ENCODE measurements at regions not wholly inside any gene's neighbourhood (a gene's known extent, or its start where the extent isn't known, plus 50 kb on each side); places are given as distances from the start of the nearest gene placed in this dataset.
"Not testable (repeated sequence)": the region's sequence is repeated elsewhere in the genome, so short reads cannot be mapped to it uniquely, and the experiment has no call there.

DNA sequence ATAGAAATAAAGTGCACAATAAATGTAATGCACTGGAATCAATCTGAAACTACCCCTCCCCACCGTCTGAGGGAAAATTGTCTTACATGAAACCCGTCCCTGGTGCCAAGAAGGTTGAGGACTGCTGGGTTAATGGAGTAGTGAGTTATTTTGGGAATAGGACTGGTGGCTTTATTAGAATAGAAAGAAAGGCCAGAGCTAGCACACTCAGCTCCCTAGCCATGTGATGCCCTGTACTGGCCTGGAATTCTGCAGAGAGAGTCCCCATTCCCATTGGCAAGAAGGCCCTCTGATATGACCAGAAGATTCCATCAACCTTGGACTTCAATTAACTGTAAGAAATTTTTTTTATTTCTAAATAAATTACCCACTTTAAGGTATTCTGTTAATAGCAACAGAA is 393.5 kb upstream of the PCDH9 start:
- no peak for DNase-seq

DNA sequence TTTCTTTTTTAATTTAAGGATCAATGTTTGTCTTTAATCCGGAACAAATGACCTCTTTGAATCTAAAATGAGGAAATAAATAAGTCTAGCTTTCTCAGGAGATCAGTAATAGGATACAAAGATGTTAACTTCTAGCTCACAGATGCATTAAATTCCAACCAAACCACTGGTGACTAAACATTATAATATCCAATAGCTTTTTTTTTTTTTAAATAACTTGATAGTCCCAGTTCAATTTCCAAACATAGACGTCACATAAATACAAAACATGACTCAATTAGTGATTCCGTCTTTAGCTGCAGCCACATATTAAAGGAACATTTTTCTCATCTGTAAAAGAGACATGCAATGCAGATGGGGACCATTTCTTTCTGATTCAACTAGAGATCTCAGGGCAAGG is 390.5 kb upstream of the PCDH9 start:
- no peak for DNase-seq

DNA sequence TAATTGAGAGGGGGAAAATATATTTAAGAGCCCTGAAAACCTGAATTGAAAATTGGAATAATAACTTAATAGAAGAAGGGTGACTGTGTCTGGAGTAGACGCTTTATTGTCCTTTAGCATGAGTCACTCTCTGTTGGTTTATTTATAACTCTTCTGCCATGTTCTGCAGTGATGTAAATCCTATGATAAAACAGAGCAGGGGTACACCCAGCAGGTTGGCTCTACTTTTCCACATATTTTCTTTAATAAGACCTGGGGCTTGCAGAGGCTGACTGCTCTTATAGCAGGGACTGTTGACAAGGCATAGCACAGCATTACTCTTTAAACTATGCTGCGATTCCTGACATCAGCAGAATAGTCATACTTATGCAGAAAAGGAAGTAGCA is 389.9 kb upstream of the PCDH9 start:
- no peak for DNase-seq

DNA sequence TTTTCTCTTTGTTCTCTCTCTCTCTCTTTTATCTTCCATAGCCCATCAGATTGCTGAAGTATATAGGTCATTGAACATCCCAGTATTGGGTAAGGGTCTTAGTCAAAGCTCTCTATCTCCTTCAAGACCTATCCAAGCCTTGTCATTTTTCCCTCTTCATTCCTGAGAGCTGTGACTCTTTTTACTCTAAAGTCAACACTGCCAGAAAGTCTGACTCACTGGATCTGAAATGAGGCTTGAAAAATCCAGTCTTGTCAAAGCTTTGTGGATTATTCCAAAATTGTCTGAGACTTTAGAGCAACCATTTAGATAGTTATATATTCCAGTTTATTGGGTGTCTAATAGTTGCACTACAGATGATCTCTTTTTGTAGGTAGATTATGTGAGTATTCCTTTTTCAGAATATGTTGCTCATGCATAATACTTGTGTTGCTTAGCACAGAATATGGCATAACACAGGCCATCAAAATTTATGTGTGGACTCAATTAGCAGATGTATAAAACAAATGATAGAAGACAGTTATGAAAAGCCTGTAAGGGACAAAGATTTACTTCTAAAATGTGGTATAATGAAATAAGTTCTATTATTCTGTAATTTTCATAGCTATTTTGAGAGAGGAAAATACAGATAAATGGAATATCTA is 389.3 kb upstream of the PCDH9 start:
- no peak for DNase-seq

DNA sequence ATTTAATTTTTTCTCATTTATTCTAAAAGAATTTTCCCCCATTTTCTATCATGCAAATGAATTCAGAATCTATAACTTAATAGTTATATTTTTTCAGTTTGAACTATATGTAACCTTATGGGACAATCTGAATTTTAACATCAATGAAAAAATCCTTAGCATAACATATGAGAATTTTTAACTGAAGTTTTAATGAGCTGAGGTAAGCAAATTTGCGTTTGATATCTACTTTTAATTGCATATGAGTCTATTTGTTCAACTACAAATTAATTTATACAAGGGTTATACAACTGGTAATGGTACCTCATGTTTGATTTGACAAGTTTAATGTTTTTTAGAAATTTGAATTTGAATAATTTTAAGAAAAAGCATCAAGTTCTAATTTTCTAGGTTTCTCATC is 384.4 kb upstream of the PCDH9 start:
- DNase-seq = no peak

DNA sequence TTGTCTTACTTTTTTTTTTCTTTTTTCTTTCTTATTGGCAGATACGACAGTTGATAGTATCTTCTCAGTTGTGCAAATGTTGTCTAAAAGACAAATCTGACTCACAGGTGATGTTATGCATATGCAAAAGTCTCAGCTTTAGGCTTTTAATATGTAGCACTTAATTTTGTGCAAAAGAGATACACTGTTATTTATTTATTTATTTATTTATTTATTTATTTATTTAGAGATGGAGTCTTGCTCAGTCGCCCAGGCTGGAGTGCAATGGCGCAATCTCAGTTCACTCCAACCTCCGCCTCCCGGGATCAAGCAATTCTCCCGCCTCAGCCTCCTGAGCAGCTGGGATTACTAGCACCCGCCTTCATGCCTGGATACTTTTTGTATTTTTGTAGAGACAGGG is 383.9 kb upstream of the PCDH9 start:
- no peak for DNase-seq

DNA sequence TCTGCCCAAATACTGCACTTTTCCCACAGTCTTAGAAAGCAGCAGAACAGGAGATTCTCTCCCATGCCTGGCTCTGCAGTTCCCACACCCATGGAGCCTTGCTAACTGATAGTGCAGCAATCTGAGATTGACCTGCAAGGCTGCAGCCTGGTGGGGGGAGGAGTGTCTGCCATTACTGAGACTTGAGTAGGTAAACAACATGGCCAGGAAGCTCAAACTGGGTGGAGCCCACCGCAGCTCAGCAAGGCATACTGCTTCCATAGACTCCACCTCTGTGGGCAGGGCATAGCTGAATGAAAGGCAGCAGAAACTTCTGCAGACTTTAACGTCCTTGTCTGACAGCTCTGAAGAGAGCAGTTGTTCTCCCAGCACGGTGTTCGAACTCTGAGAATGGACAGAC is 358.5 kb upstream of the PCDH9 start:
- DNase-seq = no peak

DNA sequence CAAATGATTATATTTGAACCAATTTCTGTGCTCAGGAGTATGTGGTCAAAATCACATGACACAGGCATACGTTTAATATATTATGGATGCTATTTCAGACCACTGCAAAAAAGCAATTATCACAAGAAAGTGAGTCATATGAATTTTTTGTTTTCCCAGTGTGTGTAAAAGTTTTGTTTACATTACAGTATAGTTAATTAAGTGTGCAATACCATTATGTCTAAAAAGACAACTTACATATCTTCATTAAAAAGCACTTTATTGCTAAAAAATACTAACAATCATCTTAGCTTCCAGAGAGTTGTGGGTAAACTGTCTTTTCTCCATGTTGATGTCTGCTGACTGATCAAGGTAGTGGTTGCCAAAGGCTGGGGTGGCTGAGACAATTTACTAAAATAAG is 347.2 kb upstream of the PCDH9 start:
- DNase-seq = no peak

DNA sequence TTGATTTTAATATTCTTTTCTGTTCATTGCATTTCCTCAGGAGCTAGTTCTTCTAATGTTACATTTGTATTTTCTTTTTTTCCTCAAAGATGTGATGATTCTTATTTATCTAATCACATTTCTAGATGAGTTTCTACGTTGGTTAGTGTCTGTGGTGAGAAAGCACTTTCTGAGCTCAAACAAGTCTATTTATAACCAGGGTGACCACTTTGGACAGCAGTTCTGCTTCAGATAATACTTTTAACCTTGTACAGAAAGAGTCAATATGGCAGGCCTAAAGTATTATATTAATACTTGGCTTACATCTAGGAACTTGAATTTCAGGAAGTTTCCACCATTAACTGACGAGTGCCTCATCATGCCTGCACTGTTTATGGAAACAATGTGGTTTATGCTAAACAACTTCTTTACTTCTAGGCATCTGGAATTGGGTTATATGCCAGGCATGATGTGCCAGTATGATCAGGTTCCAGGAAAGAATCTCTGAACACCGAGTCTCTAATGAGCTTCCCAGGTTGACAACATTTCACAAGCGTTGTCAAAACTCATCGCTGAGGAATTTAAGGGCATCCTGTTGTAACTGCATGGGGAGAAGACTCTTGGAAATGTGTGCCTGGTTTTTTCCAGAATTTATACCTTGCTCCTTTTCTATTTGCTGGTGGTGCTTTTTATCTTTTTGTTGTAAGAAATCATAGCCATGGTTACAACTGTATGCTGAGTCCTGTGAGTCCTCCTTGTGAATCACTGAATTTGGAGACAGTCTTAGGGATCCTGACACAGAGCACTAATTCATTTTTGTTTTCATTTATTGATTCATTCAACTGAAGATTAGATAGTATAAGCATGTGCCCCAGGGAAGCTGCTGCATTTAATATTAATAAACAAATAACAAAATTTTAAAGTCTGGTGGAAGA is 344.4 kb upstream of the PCDH9 start:
- DNase-seq = no peak

DNA sequence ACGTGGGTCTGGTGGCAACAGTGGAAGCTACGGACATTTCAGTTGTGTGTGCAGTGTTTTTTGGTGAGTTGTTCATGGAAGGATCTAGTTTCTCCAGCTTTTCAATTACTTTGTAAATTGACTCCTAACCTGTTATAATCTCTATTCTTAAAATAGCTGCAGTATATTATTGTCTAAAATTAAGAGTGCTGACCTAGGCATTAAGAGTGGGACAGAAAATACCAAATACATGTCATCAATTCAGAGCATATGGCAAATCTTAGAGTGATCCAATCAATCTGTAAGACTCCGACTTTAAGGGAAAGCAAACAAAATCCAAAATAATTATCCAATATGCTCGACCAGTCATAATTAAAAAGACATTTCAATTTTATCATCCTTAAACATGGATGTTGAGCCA is 338.1 kb upstream of the PCDH9 start:
- DNase-seq = no peak

DNA sequence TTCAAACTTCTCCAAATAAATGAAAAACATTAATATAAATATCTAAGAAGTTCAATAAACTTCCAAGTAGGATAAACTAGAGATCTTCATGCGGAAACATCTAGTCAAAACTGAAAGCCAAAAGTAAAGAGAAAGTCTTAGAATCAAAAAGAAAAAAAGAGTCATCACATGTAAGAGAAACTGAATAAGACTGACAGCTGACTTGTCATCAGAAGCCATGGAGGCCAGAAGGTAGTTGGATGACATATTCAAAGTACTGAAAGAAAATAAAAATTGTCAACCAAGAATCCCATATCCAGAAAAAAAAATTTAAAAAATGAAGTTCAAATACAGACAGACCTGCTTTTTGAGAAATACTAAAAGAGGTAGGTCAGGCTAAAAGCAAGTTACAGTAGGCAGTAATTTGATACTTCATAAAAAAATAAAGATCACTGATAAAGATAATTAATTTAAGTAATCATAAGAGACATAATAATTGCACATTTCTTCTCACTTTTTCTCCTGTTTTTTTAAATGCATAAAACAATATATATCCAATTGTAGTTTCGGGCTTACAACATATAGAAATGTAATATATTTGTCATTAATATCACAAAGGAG is 327.6 kb upstream of the PCDH9 start:
- DNase-seq = peak; percentile 31 to 48

DNA sequence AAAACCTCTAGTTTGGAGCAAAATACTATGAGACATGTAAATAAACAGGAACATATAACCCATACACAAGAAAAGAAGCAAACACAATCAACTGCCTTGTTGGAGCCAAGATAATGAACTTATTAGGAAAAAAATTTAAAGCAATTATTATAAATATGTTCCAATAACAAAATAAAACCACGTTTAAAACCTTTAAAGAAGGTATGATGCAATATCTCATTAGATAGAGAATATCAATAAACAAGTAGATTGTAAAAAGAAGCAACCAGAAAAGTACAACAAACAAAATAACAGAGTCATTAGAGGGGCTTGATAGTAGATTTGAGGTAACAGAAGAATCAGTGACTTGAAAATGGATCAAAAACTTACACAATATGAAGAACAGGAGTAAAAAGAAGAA is 327.0 kb upstream of the PCDH9 start:
- no peak for DNase-seq

DNA sequence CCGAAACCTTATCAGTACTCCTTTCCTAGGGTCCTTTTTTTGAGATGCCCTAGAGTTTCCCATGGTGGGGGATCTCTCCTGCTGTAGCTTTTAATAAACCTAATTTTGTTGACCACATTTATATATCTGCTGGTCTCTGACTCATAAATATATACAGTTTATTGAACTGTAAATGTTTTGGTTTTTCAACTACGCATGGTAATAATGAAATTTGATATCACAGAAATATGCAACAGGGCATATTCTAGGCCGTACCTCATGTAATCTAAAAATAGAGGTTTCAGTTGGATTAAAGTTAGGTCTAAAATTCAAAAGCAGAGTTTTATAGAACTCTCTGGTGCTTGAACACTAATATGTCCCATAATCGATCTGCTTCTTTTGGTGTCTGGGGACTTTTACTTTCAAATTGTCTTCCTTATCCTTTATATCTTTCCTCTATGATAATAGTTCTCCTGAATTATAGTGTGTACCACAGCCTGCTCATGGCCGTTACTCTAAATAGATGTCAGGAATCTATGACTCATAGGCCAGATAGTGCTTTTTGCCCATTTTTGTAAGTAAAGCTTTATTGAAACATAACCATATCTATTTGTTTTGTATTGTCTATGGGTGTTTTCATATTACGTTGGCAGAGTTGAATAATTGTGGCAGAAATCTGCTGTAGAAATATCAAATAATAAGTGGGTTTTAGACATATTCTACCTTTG is 324.8 kb upstream of the PCDH9 start:
- DNase-seq = no peak

DNA sequence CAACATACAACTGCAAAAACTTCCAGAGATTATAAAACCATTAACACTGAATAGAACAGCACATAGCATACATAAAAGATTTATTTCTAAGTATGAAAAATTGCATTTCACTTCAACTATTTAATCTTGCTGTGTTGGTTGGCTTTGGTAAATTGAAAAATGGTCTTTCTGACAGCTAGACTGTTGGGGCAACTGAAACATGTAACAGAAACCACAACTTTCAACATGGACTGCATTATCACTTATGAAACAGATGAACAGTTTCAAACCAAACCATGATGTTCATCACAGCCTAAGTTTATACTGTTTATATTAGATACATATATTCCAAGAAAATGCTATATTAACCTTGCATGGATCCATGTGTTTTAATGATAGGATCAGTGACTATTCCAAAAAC is 324.1 kb upstream of the PCDH9 start:
- DNase-seq = peak; percentile 6 to 7

DNA sequence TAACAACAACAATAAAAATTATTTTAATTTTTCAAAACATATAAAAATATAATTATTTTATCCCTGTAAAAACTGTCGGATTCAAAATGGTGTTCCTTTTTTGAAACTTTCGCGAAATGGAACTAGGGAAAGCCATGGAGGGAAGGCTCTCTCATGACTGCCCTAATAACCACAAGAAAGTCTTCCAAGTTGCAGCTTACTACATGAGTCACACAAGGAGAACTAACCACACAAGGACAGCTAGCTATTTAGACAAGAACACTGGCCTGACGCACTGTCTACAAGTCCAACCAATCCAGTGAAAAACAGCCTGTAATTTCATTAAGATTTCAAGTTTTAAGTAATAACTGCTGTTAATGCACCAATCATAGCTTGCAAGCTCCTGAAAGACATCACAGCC is 319.2 kb upstream of the PCDH9 start:
- peak; percentile 18 for DNase-seq

DNA sequence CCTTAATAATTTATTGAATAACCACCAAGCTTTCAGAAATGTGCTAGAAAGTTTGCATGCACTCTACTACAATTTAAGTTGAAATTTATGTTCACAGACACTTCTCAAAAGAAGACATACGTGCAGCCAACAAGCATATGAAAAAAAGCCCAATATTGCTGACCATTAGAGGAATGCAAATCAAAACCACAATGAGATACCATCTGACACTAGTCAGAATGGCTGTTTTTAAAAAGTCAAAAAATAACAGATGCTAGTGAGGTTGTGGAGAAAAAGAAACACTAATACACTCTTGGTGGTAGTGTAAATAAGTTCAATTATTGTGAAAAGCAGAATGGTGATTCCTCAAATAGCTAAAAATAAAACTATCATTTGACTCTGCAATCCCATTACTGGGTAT is 308.8 kb upstream of the PCDH9 start:
- no peak for DNase-seq

DNA sequence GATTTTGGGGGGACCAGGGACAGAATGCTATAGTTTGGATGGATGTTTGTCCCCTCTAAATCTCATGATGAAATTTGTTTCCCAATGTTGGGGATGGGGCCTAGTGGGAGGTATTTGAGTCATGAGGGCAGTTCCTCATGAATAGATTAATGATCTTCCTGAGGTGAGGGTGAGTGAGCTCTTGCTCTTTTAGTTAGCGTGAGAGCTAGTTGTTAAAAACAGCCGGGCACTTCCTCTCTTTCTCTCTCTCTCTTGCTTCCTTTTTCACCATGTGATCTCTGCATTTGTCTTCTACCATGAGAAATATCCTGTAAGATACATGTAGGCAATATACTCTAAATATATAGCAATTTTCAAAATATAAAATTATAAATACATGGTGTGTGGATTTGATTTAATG is 290.8 kb upstream of the PCDH9 start:
- peak; percentile 3 to 6 for DNase-seq

DNA sequence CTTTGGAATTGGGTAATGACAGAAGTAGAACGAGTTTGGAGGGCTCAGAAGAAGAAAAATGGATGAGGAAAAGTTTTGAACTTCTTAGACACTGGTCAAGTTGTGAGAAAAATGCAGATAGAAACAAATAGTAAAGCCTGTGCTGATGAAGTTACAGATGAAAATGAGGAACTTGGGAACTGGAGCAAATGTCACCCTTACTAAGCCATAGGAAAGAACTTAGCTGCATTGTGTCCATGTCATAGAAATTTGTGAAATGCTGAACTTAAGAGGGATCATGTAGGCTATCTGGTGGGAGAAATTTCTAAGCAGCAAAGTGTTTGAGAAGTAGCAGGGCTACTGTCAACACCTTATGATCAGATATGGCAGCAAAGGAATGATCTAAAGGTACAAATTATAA is 289.2 kb upstream of the PCDH9 start:
- peak; percentile 17 to 49 for DNase-seq

DNA sequence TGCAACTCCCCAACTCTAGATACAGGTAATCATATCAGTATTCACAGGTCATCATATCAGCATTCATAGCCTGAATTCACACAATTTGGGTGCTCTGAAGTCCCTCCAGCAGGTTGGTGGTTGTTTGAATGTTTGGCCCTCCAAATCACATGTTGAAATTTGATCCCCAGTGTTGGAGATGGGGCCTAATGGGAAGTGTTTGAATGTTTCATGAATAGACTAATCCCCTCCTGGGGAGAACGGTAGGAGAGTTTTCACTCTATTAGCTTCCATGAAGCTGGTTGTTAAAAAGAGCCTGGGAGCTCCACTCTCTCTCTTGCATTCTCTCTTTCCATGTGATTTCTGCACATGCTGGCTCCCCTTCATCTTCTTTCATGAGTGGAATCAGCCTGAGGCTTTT is 288.6 kb upstream of the PCDH9 start:
- no peak for DNase-seq

DNA sequence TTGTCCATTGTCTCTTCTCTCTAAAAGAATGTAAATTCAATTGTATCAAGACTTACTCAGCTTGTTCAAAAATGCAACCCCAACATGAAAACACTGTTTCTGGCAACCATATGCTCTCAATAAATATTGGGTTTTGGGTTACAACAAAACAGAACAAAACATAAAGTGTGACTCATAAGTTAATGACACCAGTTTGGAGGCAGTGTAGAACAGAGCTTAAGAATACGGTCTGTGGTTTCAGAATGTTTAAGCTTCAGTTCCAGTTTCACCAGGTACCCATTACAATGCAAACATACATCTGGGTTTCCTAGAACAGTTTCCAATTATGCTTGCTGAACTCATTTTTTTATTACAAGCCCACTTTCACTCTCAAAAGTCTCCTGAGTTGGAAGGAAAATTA is 285.8 kb upstream of the PCDH9 start:
- no peak for DNase-seq

DNA sequence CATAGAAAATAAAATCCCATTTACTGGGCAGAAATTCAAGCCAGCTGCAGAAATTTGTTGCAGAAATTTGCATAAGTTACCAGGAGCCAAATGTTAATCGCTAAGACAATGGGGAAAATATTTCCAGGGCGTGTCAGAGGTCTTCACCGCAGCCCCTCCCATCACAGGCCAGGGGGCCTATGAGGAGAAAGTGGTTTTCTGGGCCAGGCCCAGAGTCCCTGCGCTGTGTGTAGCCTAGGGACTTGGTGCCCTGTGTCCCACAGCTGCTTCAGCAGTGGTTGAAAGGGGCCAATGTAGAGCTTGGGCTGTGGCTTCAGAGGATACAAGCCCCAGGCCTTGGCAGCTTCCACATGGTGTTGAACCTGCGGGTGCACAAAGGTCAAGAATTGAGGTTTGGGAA is 278.9 kb upstream of the PCDH9 start:
- DNase-seq = no peak

DNA sequence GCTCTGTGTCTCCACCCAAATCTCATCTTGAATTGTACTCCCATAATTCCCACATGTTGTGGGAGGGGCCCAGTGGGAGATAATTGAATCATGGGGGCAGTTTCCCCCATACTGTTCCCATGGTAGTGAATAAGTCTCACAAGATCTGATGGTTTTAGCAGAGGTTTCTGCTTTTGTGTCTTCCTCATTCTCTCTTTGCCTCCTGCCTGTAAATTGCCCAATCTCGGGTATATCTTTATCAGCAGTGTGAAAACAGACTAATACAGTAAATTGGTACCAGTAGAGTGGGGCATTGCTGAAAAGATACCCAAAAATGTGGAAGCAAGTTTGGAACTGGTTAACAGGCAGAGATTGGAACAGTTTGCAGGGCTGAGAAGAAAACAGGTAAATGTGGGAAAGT is 278.1 kb upstream of the PCDH9 start:
- not testable (repeated sequence) for DNase-seq

DNA sequence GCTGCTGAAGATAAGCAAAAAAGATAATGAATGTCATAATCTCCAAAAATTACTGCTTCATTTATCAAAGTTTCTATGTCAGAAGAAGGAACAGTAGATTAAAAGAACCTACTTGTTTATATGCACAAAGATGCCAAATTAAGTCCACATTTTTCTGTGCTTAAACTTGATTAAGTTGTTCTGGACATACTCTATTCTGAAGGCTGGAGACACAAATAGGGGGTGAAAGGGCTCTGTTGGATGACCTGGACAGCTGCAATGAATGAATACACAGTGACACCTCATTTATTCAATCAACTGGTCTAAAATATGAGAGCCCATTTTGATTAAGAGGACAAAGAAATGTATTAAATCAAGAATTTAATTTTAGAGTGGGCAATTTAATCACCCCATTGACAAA is 276.3 kb upstream of the PCDH9 start:
- no peak for DNase-seq

DNA sequence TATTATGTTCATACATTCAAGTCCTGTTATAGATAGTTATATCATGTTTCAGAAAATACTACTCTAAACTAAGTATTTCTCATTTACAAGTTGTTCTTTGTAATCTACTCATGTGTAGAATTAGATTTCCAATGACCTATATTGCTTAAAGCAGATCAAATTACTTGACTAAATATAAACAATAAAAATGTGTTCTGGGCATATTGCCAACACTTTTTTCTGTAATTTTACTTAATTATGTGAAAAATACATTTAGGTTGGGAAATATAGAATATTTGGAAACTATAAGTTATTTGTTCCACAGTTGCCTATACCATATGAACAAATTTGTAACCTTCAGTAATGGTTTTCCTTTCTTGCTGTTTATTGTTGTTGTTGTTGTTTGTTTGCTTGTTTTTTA is 275.2 kb upstream of the PCDH9 start:
- no peak for DNase-seq
